WTC11 (cell line): ENCODE measurements at regions not wholly inside any gene's neighbourhood (a gene's known extent, or its start where the extent isn't known, plus 50 kb on each side); places are given as distances from the start of the nearest gene placed in this dataset.

Experiments used
- ATAC-seq: fragments of 200-7000 bp; cut with Tn5 transposase; 2 replicates; pipeline ENCODE4 v1.10.0; 2021; ENCODE audit warnings: mild to moderate bottlenecking, moderate library complexity
- CTCF ChIA-PET: fragments of 300-600 bp; sonication (Branson Sonifier 250); formaldehyde crosslinking; loops from one replicate; lab custom pipeline; 2021; ENCODE audit warnings: antibody characterized with exemption; lab: Charles Lee
- POLR2A ChIA-PET: fragments of 350-600 bp; sonication (Branson Sonifier 250); formaldehyde crosslinking; loops from one replicate; lab custom pipeline; 2021; ENCODE audit warnings: antibody characterized with exemption; lab: Charles Lee
- DNase-seq: peaks from one replicate; pipeline ENCODE4 v3.0.0; 2021; ENCODE audit warnings: low spot score
- H3K27ac Mint-ChIP-seq: 2 replicates; pipeline ENCODE4 v1.8.0; 2021; ENCODE audit warnings: mixed read lengths
- H3K27me3 Mint-ChIP-seq: 2 replicates; pipeline ENCODE4 v1.8.0; 2021; ENCODE audit warnings: low read depth, mild to moderate bottlenecking, moderate library complexity, mixed read lengths
- H3K36me3 Mint-ChIP-seq: 2 replicates; pipeline ENCODE4 v1.8.0; 2021; ENCODE audit warnings: mixed read lengths
- H3K4me1 Mint-ChIP-seq: 2 replicates; pipeline ENCODE4 v1.8.0; 2022; ENCODE audit warnings: mixed read lengths
- H3K4me3 Mint-ChIP-seq: 2 replicates; pipeline ENCODE4 v1.8.0; 2021; ENCODE audit warnings: mild to moderate bottlenecking, moderate library complexity, mixed read lengths
- H3K9me3 Mint-ChIP-seq: 2 replicates; pipeline ENCODE4 v1.8.0; 2021; ENCODE audit warnings: mixed read lengths
- CBFB ChIP-seq: sonication (generic); formaldehyde crosslinking; IDR thresholded peaks from 2 replicates; pipeline ENCODE4 v1.8.1; 2022; ENCODE audit warnings: mild to moderate bottlenecking, low read depth, missing genetic modification reagents
- FOXJ3 ChIP-seq: sonication (generic); formaldehyde crosslinking; IDR thresholded peaks from 2 replicates; pipeline ENCODE4 v1.9.0; 2021; ENCODE audit warnings: missing genetic modification reagents, mild to moderate bottlenecking, borderline replicate concordance
- GABPB1 ChIP-seq: sonication (generic); formaldehyde crosslinking; IDR thresholded peaks from 2 replicates; pipeline ENCODE4 v1.8.1; 2023; ENCODE audit warnings: mild to moderate bottlenecking, missing genetic modification reagents
- JUN ChIP-seq: sonication (generic); formaldehyde crosslinking; IDR thresholded peaks from 2 replicates; pipeline ENCODE4 v1.8.0; 2023; ENCODE audit warnings: mild to moderate bottlenecking, missing genetic modification reagents
- RELA ChIP-seq: sonication (generic); formaldehyde crosslinking; IDR thresholded peaks from 2 replicates; pipeline ENCODE4 v1.8.1; 2022; ENCODE audit warnings: missing genetic modification reagents, mild to moderate bottlenecking, borderline replicate concordance
- RORB ChIP-seq: fragments of 250-450 bp; sonication (Bioruptor Pico); IDR thresholded peaks from 2 replicates; pipeline ENCODE4 v1.9.0; 2021; ENCODE audit warnings: mild to moderate bottlenecking
- SP1 ChIP-seq: sonication (generic); formaldehyde crosslinking; conservative IDR thresholded peaks from 2 replicates; pipeline ENCODE4 v1.8.1; 2022; ENCODE audit warnings: missing genetic modification reagents
- TCF7 ChIP-seq: sonication (generic); formaldehyde crosslinking; IDR thresholded peaks from 2 replicates; pipeline ENCODE4 v1.8.0; 2022; ENCODE audit warnings: mild to moderate bottlenecking, low read depth, missing genetic modification reagents, moderate library complexity
- ZBTB21 ChIP-seq: sonication (generic); formaldehyde crosslinking; IDR thresholded peaks from 2 replicates; pipeline ENCODE4 v1.8.1; 2023; ENCODE audit warnings: mild to moderate bottlenecking, missing genetic modification reagents, borderline replicate concordance
- ZNF671 ChIP-seq: fragments of 250-450 bp; sonication (Bioruptor Pico); IDR thresholded peaks from 2 replicates; pipeline ENCODE4 v1.8.0; 2021; ENCODE audit warnings: mild to moderate bottlenecking
- TF ChIP-seq, protein P1 (sequence below): fragments of 250-450 bp; sonication (Bioruptor Pico); IDR thresholded peaks from 2 replicates; pipeline ENCODE4 v1.9.0; 2021; ENCODE audit warnings: mild to moderate bottlenecking, borderline replicate concordance
- TF ChIP-seq, protein P2 (sequence below): sonication (generic); formaldehyde crosslinking; IDR thresholded peaks from 2 replicates; pipeline ENCODE4 v1.8.0; 2022; ENCODE audit warnings: mild to moderate bottlenecking, missing genetic modification reagents
- TF ChIP-seq, protein P3 (sequence below): sonication (generic); formaldehyde crosslinking; IDR thresholded peaks from 2 replicates; pipeline ENCODE4 v1.8.1; 2022; ENCODE audit warnings: low read depth, mild to moderate bottlenecking, moderate library complexity, missing genetic modification reagents, borderline replicate concordance
- TF ChIP-seq, protein P4 (sequence below): sonication (generic); formaldehyde crosslinking; IDR thresholded peaks from 2 replicates; pipeline ENCODE4 v1.8.1; 2023; ENCODE audit warnings: mild to moderate bottlenecking, missing genetic modification reagents
- TF ChIP-seq, protein P5 (sequence below): sonication (generic); formaldehyde crosslinking; IDR thresholded peaks from 2 replicates; pipeline ENCODE4 v1.8.0; 2022; ENCODE audit warnings: mild to moderate bottlenecking, missing genetic modification reagents
- TF ChIP-seq, protein P6 (sequence below): sonication (generic); formaldehyde crosslinking; IDR thresholded peaks from 2 replicates; pipeline ENCODE4 v1.8.0; 2023; ENCODE audit warnings: missing genetic modification reagents
- TF ChIP-seq, protein P7 (sequence below): sonication (generic); formaldehyde crosslinking; IDR thresholded peaks from 2 replicates; pipeline ENCODE4 v1.8.1; 2023; ENCODE audit warnings: mild to moderate bottlenecking, missing genetic modification reagents, borderline replicate concordance
- TF ChIP-seq, protein P8 (sequence below): sonication (generic); formaldehyde crosslinking; IDR thresholded peaks from 2 replicates; pipeline ENCODE4 v1.8.1; 2023; ENCODE audit warnings: mild to moderate bottlenecking, moderate library complexity, missing genetic modification reagents

DNA sequence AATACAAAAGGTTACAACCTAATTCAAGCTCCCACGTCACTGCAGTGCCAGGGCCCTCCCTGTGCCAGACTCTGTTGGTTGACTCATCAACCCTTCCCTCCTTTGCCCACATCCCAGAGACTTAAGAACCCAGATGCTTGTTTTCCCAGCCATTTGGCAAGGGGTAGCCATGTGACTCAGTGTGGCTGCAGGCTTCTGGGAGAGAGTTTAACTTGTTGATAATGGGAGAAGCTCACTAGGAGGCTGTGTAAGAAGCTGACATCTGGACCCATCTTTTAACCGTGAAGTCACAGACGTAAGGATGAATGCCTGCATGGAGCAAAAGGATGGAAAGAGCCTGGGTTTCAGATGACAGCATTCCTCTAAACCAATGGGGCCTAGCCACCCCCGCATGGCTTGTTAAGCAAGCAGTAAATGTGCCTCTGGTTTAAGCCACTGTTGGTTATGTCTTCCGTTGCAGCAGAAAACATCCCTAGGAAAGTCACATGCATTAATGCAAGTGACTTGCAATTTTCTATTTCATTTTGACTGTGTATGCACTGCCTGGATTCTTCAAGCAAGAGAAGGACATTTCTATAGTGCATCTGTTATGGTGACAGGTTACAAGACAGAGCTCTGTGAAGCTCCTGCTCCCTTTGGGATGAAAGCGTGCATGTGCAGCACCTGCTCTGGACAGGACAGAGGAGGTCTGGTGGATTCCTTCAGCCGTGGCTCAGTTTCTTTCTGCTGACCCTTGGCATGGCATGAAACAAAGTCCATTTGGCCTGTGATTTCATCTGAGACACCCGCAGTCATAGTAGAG, 57.5 kb upstream of the CREB5 start:
- TF ChIP-seq, protein P1, sequence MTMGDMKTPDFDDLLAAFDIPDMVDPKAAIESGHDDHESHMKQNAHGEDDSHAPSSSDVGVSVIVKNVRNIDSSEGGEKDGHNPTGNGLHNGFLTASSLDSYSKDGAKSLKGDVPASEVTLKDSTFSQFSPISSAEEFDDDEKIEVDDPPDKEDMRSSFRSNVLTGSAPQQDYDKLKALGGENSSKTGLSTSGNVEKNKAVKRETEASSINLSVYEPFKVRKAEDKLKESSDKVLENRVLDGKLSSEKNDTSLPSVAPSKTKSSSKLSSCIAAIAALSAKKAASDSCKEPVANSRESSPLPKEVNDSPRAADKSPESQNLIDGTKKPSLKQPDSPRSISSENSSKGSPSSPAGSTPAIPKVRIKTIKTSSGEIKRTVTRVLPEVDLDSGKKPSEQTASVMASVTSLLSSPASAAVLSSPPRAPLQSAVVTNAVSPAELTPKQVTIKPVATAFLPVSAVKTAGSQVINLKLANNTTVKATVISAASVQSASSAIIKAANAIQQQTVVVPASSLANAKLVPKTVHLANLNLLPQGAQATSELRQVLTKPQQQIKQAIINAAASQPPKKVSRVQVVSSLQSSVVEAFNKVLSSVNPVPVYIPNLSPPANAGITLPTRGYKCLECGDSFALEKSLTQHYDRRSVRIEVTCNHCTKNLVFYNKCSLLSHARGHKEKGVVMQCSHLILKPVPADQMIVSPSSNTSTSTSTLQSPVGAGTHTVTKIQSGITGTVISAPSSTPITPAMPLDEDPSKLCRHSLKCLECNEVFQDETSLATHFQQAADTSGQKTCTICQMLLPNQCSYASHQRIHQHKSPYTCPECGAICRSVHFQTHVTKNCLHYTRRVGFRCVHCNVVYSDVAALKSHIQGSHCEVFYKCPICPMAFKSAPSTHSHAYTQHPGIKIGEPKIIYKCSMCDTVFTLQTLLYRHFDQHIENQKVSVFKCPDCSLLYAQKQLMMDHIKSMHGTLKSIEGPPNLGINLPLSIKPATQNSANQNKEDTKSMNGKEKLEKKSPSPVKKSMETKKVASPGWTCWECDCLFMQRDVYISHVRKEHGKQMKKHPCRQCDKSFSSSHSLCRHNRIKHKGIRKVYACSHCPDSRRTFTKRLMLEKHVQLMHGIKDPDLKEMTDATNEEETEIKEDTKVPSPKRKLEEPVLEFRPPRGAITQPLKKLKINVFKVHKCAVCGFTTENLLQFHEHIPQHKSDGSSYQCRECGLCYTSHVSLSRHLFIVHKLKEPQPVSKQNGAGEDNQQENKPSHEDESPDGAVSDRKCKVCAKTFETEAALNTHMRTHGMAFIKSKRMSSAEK: no peak
- TF ChIP-seq, protein P2, sequence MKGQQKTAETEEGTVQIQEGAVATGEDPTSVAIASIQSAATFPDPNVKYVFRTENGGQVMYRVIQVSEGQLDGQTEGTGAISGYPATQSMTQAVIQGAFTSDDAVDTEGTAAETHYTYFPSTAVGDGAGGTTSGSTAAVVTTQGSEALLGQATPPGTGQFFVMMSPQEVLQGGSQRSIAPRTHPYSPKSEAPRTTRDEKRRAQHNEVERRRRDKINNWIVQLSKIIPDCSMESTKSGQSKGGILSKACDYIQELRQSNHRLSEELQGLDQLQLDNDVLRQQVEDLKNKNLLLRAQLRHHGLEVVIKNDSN: no peak
- TF ChIP-seq, protein P3, sequence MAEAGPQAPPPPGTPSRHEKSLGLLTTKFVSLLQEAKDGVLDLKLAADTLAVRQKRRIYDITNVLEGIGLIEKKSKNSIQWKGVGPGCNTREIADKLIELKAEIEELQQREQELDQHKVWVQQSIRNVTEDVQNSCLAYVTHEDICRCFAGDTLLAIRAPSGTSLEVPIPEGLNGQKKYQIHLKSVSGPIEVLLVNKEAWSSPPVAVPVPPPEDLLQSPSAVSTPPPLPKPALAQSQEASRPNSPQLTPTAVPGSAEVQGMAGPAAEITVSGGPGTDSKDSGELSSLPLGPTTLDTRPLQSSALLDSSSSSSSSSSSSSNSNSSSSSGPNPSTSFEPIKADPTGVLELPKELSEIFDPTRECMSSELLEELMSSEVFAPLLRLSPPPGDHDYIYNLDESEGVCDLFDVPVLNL (CRISPR knock-in tag): no peak
- no peak for TF ChIP-seq GABPB1 (CRISPR knock-in tag)
- no peak for TF ChIP-seq TCF7 (CRISPR knock-in tag)
- TF ChIP-seq, protein P4, sequence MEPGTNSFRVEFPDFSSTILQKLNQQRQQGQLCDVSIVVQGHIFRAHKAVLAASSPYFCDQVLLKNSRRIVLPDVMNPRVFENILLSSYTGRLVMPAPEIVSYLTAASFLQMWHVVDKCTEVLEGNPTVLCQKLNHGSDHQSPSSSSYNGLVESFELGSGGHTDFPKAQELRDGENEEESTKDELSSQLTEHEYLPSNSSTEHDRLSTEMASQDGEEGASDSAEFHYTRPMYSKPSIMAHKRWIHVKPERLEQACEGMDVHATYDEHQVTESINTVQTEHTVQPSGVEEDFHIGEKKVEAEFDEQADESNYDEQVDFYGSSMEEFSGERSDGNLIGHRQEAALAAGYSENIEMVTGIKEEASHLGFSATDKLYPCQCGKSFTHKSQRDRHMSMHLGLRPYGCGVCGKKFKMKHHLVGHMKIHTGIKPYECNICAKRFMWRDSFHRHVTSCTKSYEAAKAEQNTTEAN (CRISPR knock-in tag): no peak
- TF ChIP-seq ZBTB21 (CRISPR knock-in tag): no peak
- TF ChIP-seq, protein P5, sequence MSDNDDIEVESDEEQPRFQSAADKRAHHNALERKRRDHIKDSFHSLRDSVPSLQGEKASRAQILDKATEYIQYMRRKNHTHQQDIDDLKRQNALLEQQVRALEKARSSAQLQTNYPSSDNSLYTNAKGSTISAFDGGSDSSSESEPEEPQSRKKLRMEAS (CRISPR knock-in tag): no peak
- TF ChIP-seq, protein P6, sequence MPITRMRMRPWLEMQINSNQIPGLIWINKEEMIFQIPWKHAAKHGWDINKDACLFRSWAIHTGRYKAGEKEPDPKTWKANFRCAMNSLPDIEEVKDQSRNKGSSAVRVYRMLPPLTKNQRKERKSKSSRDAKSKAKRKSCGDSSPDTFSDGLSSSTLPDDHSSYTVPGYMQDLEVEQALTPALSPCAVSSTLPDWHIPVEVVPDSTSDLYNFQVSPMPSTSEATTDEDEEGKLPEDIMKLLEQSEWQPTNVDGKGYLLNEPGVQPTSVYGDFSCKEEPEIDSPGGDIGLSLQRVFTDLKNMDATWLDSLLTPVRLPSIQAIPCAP (CRISPR knock-in tag): no peak
- no peak for TF ChIP-seq JUN
- Mint-ChIP-seq H3K36me3 (0 out of 2 replicates have a peak, but pooled peaks cover 3% of the 10 kb centered on the region), H3K4me1 (peaks cover 44% of the 10 kb centered on the region), H3K27me3 (no peaks in the 10 kb centered on the region; the same call in 1 of the 2 replicates), H3K4me3 (no peak overlapping the region), H3K27ac (no peak overlapping the region), H3K9me3 (peaks cover 15% of the 10 kb centered on the region)
- POLR2A ChIA-PET: no interaction called here
- CTCF ChIA-PET: interaction anchor here (1.2 to 1.5 kb wide), 2 partner anchors 9 to 272 kb away, joined by 3 to 9 read pairs; no protein-coding TSS in a partner anchor
- ATAC-seq (no peak), DNase-seq (no peak)

DNA sequence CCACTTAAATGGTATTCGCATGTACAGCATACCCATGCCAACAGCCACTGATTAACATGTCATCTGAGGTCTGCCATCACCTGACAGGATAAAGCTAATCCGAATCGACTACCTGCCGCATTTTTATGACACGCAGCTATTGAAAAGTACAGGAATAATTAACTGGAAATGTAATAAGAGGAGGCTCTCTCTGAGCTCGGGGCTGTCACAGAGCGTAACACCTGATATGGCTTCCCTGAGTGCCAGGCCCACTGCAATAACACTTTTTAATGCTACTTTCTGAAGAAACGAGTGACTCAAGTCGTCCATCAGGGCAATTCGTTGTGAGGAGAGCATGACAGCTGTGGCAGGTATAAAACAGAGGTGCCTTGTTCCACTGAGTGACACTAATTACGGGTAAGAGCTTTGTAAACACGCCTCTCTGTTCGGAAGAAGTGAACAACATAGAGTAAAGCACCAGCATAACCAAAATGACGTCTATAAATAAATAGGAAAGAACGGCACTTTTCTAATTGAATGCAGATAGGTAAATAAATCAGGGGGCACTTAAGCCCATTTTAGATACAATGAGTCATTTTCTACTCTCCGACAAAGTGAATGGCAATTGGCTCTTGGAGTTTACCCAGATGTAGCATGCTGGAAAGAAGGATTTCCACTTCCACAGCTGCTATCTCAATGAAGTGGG, 56.5 kb upstream of the CREB5 start:
- H3K27ac Mint-ChIP-seq: no peak overlapping the region
- ChIA-PET POLR2A (no interaction called here), CTCF (interaction anchor here (1.2 to 1.5 kb wide), 2 partner anchors 8 to 271 kb away, joined by 3 to 9 read pairs; no protein-coding TSS in a partner anchor)
- H3K27me3 Mint-ChIP-seq: no peaks in the 10 kb centered on the region
- DNase-seq (no peak), ATAC-seq (no peak)
- H3K9me3 Mint-ChIP-seq: peaks cover 15% of the 10 kb centered on the region
- no peak overlapping the region for H3K4me3 Mint-ChIP-seq
- peaks cover 44% of the 10 kb centered on the region for H3K4me1 Mint-ChIP-seq
- H3K36me3 Mint-ChIP-seq: 0 out of 2 replicates have a peak, but pooled peaks cover 3% of the 10 kb centered on the region
- TF ChIP-seq SP1 (no peak), CBFB (CRISPR knock-in tag) (no peak), RELA (CRISPR knock-in tag) (no peak), FOXJ3 (CRISPR knock-in tag) (no peak), RORB (CRISPR knock-in tag) (no peak), ZNF671 (CRISPR knock-in tag) (no peak)
- TF ChIP-seq, protein P7, sequence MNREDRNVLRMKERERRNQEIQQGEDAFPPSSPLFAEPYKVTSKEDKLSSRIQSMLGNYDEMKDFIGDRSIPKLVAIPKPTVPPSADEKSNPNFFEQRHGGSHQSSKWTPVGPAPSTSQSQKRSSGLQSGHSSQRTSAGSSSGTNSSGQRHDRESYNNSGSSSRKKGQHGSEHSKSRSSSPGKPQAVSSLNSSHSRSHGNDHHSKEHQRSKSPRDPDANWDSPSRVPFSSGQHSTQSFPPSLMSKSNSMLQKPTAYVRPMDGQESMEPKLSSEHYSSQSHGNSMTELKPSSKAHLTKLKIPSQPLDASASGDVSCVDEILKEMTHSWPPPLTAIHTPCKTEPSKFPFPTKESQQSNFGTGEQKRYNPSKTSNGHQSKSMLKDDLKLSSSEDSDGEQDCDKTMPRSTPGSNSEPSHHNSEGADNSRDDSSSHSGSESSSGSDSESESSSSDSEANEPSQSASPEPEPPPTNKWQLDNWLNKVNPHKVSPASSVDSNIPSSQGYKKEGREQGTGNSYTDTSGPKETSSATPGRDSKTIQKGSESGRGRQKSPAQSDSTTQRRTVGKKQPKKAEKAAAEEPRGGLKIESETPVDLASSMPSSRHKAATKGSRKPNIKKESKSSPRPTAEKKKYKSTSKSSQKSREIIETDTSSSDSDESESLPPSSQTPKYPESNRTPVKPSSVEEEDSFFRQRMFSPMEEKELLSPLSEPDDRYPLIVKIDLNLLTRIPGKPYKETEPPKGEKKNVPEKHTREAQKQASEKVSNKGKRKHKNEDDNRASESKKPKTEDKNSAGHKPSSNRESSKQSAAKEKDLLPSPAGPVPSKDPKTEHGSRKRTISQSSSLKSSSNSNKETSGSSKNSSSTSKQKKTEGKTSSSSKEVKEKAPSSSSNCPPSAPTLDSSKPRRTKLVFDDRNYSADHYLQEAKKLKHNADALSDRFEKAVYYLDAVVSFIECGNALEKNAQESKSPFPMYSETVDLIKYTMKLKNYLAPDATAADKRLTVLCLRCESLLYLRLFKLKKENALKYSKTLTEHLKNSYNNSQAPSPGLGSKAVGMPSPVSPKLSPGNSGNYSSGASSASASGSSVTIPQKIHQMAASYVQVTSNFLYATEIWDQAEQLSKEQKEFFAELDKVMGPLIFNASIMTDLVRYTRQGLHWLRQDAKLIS: no peak
- TF ChIP-seq, protein P8, sequence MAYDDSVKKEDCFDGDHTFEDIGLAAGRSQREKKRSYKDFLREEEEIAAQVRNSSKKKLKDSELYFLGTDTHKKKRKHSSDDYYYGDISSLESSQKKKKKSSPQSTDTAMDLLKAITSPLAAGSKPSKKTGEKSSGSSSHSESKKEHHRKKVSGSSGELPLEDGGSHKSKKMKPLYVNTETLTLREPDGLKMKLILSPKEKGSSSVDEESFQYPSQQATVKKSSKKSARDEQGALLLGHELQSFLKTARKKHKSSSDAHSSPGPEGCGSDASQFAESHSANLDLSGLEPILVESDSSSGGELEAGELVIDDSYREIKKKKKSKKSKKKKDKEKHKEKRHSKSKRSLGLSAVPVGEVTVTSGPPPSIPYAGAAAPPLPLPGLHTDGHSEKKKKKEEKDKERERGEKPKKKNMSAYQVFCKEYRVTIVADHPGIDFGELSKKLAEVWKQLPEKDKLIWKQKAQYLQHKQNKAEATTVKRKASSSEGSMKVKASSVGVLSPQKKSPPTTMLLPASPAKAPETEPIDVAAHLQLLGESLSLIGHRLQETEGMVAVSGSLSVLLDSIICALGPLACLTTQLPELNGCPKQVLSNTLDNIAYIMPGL (CRISPR knock-in tag): no peak
